ENCODE measurements at regions not wholly inside any gene's neighbourhood (a gene's known extent, or its start where the extent isn't known, plus 50 kb on each side); places are given as distances from the start of the nearest gene placed in this dataset.

- TF ChIP-seq EZH2phosphoT487 (conservative IDR thresholded peaks at IDR 0.05; ENCODE audit: low read length) = no peak
- TF ChIP-seq, protein P1, sequence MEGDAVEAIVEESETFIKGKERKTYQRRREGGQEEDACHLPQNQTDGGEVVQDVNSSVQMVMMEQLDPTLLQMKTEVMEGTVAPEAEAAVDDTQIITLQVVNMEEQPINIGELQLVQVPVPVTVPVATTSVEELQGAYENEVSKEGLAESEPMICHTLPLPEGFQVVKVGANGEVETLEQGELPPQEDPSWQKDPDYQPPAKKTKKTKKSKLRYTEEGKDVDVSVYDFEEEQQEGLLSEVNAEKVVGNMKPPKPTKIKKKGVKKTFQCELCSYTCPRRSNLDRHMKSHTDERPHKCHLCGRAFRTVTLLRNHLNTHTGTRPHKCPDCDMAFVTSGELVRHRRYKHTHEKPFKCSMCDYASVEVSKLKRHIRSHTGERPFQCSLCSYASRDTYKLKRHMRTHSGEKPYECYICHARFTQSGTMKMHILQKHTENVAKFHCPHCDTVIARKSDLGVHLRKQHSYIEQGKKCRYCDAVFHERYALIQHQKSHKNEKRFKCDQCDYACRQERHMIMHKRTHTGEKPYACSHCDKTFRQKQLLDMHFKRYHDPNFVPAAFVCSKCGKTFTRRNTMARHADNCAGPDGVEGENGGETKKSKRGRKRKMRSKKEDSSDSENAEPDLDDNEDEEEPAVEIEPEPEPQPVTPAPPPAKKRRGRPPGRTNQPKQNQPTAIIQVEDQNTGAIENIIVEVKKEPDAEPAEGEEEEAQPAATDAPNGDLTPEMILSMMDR (IDR thresholded peaks at IDR 0.05; ENCODE audit: insufficient read depth, low read length, poor library complexity, severe bottlenecking) = no peak
Measured at GRCh38 chr2:65831509-65831908, 399.1 kb upstream of the SPRED2 start.
